Fibroblast of lung (primary cell): ENCODE measurements at regions not wholly inside any gene's neighbourhood (a gene's known extent, or its start where the extent isn't known, plus 50 kb on each side); places are given as distances from the start of the nearest gene placed in this dataset.

Experiments used
- CTCF ChIP-seq, 2 donors: IDR thresholded peaks in 1 of 2; conservative IDR thresholded peaks in 1 of 2; 1 replicate in 1 of 2; 2 replicates in 1 of 2; pipeline ENCODE4 v1.5.1; 2011 to 2012; ENCODE audit warnings: low read length in 2 of 2, control low read depth in 1 of 2, inconsistent platforms in 1 of 2, low read depth in 1 of 2, mild to moderate bottlenecking in 1 of 2
- EZH2 ChIP-seq: IDR thresholded peaks from 2 replicates; pipeline ENCODE4 v1.5.1; 2012; ENCODE audit warnings: low read length, control low read depth, mild to moderate bottlenecking; ENCODE audit errors: missing control alignments

- TF ChIP-seq CTCF (conservative IDR thresholded peaks at IDR 0.05 in 1 of 2, IDR thresholded peaks at IDR 0.05 in 1 of 2; ENCODE audit: low read depth in 1 of 2, low read length in 2 of 2): no peak
- TF ChIP-seq EZH2: no peak
Measured at GRCh38 chrX:42151808-42152207, 228.5 kb upstream of the CASK start.
